Liver (tissue), 8 donors: ENCODE measurements at regions not wholly inside any gene's neighbourhood (a gene's known extent, or its start where the extent isn't known, plus 50 kb on each side); places are given as distances from the start of the nearest gene placed in this dataset.

Experiments
- DNase-seq: peaks from one replicate; pipeline ENCODE4 v3.0.0-alpha.2; 2017; ENCODE audit warnings: low spot score
- H3K27ac ChIP-seq, 2 donors: one replicate each; pipeline ENCODE4 v1.7.0; 2013; ENCODE audit warnings: inconsistent platforms in 2 of 2, low read length in 2 of 2, control low read depth in 1 of 2, low read depth in 1 of 2, mild to moderate bottlenecking in 1 of 2
- H3K27me3 ChIP-seq, 4 donors: one replicate each; pipeline versions ENCODE4 v1.6.1 to v1.7.0; 2013; ENCODE audit warnings: low read length in 3 of 4, inconsistent platforms in 1 of 4, mild to moderate bottlenecking in 1 of 4, moderate library complexity in 1 of 4; ENCODE audit not compliant: control insufficient read depth in 4 of 4, insufficient read depth in 4 of 4
- H3K36me3 ChIP-seq, 4 donors: one replicate each; pipeline versions ENCODE4 v1.6.1 to v1.7.0; 2013; ENCODE audit warnings: low read length in 3 of 4, mild to moderate bottlenecking in 3 of 4, low read depth in 1 of 4, moderate library complexity in 1 of 4; ENCODE audit not compliant: control insufficient read depth in 4 of 4, insufficient read depth in 3 of 4
- H3K4me1 ChIP-seq, 4 donors: one replicate each; pipeline versions ENCODE4 v1.6.1 to v1.7.0; 2013; ENCODE audit warnings: low read length in 3 of 4, mild to moderate bottlenecking in 3 of 4, moderate library complexity in 1 of 4; ENCODE audit not compliant: control insufficient read depth in 4 of 4, insufficient read depth in 4 of 4
- H3K4me3 ChIP-seq, 3 donors: one replicate each; pipeline versions ENCODE4 v1.6.1 to v1.7.0; 2013; ENCODE audit warnings: low read length in 3 of 3, control low read depth in 1 of 3, low read depth in 1 of 3, mild to moderate bottlenecking in 1 of 3
- H3K9ac ChIP-seq, 2 donors: one replicate each; pipeline ENCODE4 v1.7.0; 2013; ENCODE audit warnings: low read length in 2 of 2, mild to moderate bottlenecking in 2 of 2, moderate library complexity in 2 of 2, control low read depth in 1 of 2, low read depth in 1 of 2
- H3K9me3 ChIP-seq, 4 donors: one replicate each; pipeline versions ENCODE4 v1.6.1 to v1.7.0; 2013; ENCODE audit warnings: low read length in 3 of 4; ENCODE audit not compliant: control insufficient read depth in 4 of 4
- ATF3 ChIP-seq: IDR thresholded peaks from 2 replicates; pipeline ENCODE4 v1.6.1; 2016; ENCODE audit warnings: antibody characterized with exemption
- CTCF ChIP-seq: fragments of 150-350 bp; IDR thresholded peaks from 2 replicates; pipeline ENCODE4 v1.5.1; 2017; ENCODE audit warnings: improper control_type of control experiment, low read depth, low read length; ENCODE audit not compliant: missing input control
- FOXA1 ChIP-seq: IDR thresholded peaks from 2 replicates; pipeline ENCODE4 v1.6.1; 2016; ENCODE audit warnings: antibody characterized with exemption
- GABPA ChIP-seq, 2 donors: IDR thresholded peaks in 1 of 2; conservative IDR thresholded peaks in 1 of 2; 2 replicates each; pipeline ENCODE4 v1.6.1; 2016; ENCODE audit warnings: antibody characterized with exemption in 2 of 2, mild to moderate bottlenecking in 1 of 2, moderate library complexity in 1 of 2
- HNF4A ChIP-seq, 2 donors: conservative IDR thresholded peaks; 2 replicates each; pipeline ENCODE4 v1.6.1; 2016; ENCODE audit warnings: antibody characterized with exemption in 2 of 2, mild to moderate bottlenecking in 2 of 2
- JUND ChIP-seq, 2 donors: IDR thresholded peaks; 2 replicates each; pipeline ENCODE4 v1.6.1; 2016; ENCODE audit warnings: antibody characterized with exemption in 2 of 2
- MAX ChIP-seq: IDR thresholded peaks from 2 replicates; pipeline ENCODE4 v1.6.1; 2016; ENCODE audit warnings: antibody characterized with exemption
- NR2F2 ChIP-seq: IDR thresholded peaks from 2 replicates; pipeline ENCODE4 v1.6.1; 2016; ENCODE audit warnings: antibody characterized with exemption
- RAD21 ChIP-seq, 2 donors: IDR thresholded peaks; 2 replicates each; pipeline ENCODE4 v1.6.1; 2016; ENCODE audit warnings: antibody characterized with exemption in 2 of 2, mild to moderate bottlenecking in 2 of 2
- REST ChIP-seq: IDR thresholded peaks from 2 replicates; pipeline ENCODE4 v1.6.1; 2016; ENCODE audit warnings: antibody characterized with exemption, mild to moderate bottlenecking
- RXRA ChIP-seq, 2 donors: IDR thresholded peaks; 2 replicates each; pipeline ENCODE4 v1.6.1; 2017 to 2018; ENCODE audit warnings: antibody characterized with exemption in 2 of 2, mild to moderate bottlenecking in 1 of 2
- SP1 ChIP-seq: IDR thresholded peaks from 2 replicates; pipeline ENCODE4 v1.6.1; 2018; ENCODE audit warnings: antibody characterized with exemption, mild to moderate bottlenecking
- TAF1 ChIP-seq: conservative IDR thresholded peaks from 2 replicates; pipeline ENCODE4 v1.6.1; 2016; ENCODE audit warnings: antibody characterized with exemption, mild to moderate bottlenecking
- YY1 ChIP-seq: IDR thresholded peaks from 2 replicates; pipeline ENCODE4 v1.6.1; 2016; ENCODE audit warnings: antibody characterized with exemption, mild to moderate bottlenecking
- WGBS: extraction: QIAGEN DNeasy Blood & Tissue Kit; methylation state at CpG from one replicate; pipeline ENCODE4 v1.1.7; 2013; 5-methylcytosine and 5-hydroxymethylcytosine counted together
- donor health status: healthy.
- donor health status: healthy.
- donor health status: healthy.
- donor health status: healthy.
- donor health status: healthy.

- Histone ChIP-seq H3K9ac (no peak overlapping the region), H3K4me3 (no peak overlapping the region), H3K27me3 (peaks cover 0 to 2% (median 0%) of the 10 kb centered on the region in 4 donors), H3K36me3 (no peaks in the 10 kb centered on the region), H3K27ac (no peak overlapping the region), H3K4me1 (no peaks in the 10 kb centered on the region), H3K9me3 (no peaks in the 10 kb centered on the region)
- DNase-seq = no peak
- 88% methylated on average over 6 of the region's 6 CpGs for WGBS
- TF ChIP-seq YY1 = no peak
- TF ChIP-seq REST = no peak
- TF ChIP-seq JUND (IDR thresholded peaks at IDR 0.05) = no peak
- no peak for TF ChIP-seq SP1
Measured at GRCh38 chr13:42392716-42393572, 121.0 kb downstream of the AKAP11 start.

GRCh38 chr13:42393573-42394360 is 121.8 kb downstream of the AKAP11 start:
- no peak for TF ChIP-seq MAX
- H3K9me3 ChIP-seq = no peaks in the 10 kb centered on the region
- H3K27me3 ChIP-seq = peaks cover 0 to 2% (median 0%) of the 10 kb centered on the region in 4 donors
- H3K36me3 ChIP-seq = no peaks in the 10 kb centered on the region
- no peak overlapping the region for H3K4me3 ChIP-seq
- H3K27ac ChIP-seq = no peak overlapping the region
- DNase-seq = no peak
- no peak overlapping the region for H3K9ac ChIP-seq
- WGBS = 83% methylated on average over 5 of the region's 5 CpGs
- H3K4me1 ChIP-seq = no peaks in the 10 kb centered on the region

- Histone ChIP-seq H3K27me3 (peaks cover 0 to 2% (median 0%) of the 10 kb centered on the region in 4 donors), H3K36me3 (no peaks in the 10 kb centered on the region), H3K4me1 (no peaks in the 10 kb centered on the region), H3K27ac (no peak overlapping the region), H3K4me3 (no peak overlapping the region), H3K9me3 (no peaks in the 10 kb centered on the region), H3K9ac (no peak overlapping the region)
- WGBS = 69% methylated on average over 4 of the region's 4 CpGs
- DNase-seq = no peak
- TF ChIP-seq GABPA (IDR thresholded peaks at IDR 0.05 in 1 of 2, conservative IDR thresholded peaks at IDR 0.05 in 1 of 2) = no peak
- TF ChIP-seq JUND (IDR thresholded peaks at IDR 0.05) = no peak
- no peak for TF ChIP-seq TAF1
- TF ChIP-seq SP1 = no peak
- TF ChIP-seq HNF4A (conservative IDR thresholded peaks at IDR 0.05) = no peak
- TF ChIP-seq RAD21 (IDR thresholded peaks at IDR 0.05) = no peak
- no peak for TF ChIP-seq CTCF
- TF ChIP-seq NR2F2 = no peak
- TF ChIP-seq REST = no peak
- no peak for TF ChIP-seq ATF3
- TF ChIP-seq MAX = no peak
- no peak for TF ChIP-seq YY1
- no peak for TF ChIP-seq RXRA (IDR thresholded peaks at IDR 0.05)
- no peak for TF ChIP-seq FOXA1
Measured at GRCh38 chr13:42394361-42394708, 122.4 kb downstream of the AKAP11 start.
